ENCODE measurements at regions not wholly inside any gene's neighbourhood (a gene's known extent, or its start where the extent isn't known, plus 50 kb on each side); places are given as distances from the start of the nearest gene placed in this dataset.

- no peaks in the 10 kb centered on the region for H3K9me3 ChIP-seq (ENCODE audit: control insufficient read depth, insufficient read depth, low read length)
- no peak overlapping the region for H3K27ac ChIP-seq (ENCODE audit: low read length)
- no peaks in the 10 kb centered on the region for H3K4me1 ChIP-seq (ENCODE audit: control insufficient read depth, insufficient read depth, low read length)
- no peak for DNase-seq (ENCODE audit: low read depth, low spot score)
- no CpG with 5 or more reads among the region's 2 CpGs for WGBS (ENCODE audit: insufficient coverage, insufficient read length)
- no peaks in the 10 kb centered on the region for H3K27me3 ChIP-seq (ENCODE audit: control insufficient read depth, insufficient read depth, low read length)
- H3K4me3 ChIP-seq (ENCODE audit: low read length), result no peak overlapping the region
- H3K36me3 ChIP-seq (ENCODE audit: control insufficient read depth, insufficient read depth, low read length), result no peaks in the 10 kb centered on the region
Observed at GRCh38 chr15:57821826-57822225, 115.3 kb downstream of the POLR2M start.

- WGBS (ENCODE audit: insufficient coverage, insufficient read length), result no CpG with 5 or more reads among the region's 6 CpGs
- Histone ChIP-seq H3K27me3 (ENCODE audit: control insufficient read depth, insufficient read depth, low read length) (no peaks in the 10 kb centered on the region), H3K4me3 (ENCODE audit: low read length) (no peak overlapping the region), H3K27ac (ENCODE audit: low read length) (no peak overlapping the region), H3K4me1 (ENCODE audit: control insufficient read depth, insufficient read depth, low read length) (no peaks in the 10 kb centered on the region), H3K36me3 (ENCODE audit: control insufficient read depth, insufficient read depth, low read length) (no peaks in the 10 kb centered on the region), H3K9me3 (ENCODE audit: control insufficient read depth, insufficient read depth, low read length) (no peaks in the 10 kb centered on the region)
- DNase-seq (ENCODE audit: low read depth, low spot score), result no peak
Observed at GRCh38 chr15:57823325-57823882, 116.9 kb downstream of the POLR2M start.

GRCh38 chr15:57824186-57824585, 117.7 kb downstream of the POLR2M start:
- Histone ChIP-seq H3K9me3 (ENCODE audit: control insufficient read depth, insufficient read depth, low read length) (no peaks in the 10 kb centered on the region), H3K4me3 (ENCODE audit: low read length) (no peak overlapping the region), H3K27ac (ENCODE audit: low read length) (no peak overlapping the region), H3K27me3 (ENCODE audit: control insufficient read depth, insufficient read depth, low read length) (no peaks in the 10 kb centered on the region), H3K4me1 (ENCODE audit: control insufficient read depth, insufficient read depth, low read length) (no peaks in the 10 kb centered on the region), H3K36me3 (ENCODE audit: control insufficient read depth, insufficient read depth, low read length) (no peaks in the 10 kb centered on the region)
- WGBS (ENCODE audit: insufficient coverage, insufficient read length), result no CpG with 5 or more reads among the region's 3 CpGs
- no peak for DNase-seq (ENCODE audit: low read depth, low spot score)

- Histone ChIP-seq H3K27ac (ENCODE audit: low read length) (no peak overlapping the region), H3K4me3 (ENCODE audit: low read length) (no peak overlapping the region), H3K36me3 (ENCODE audit: control insufficient read depth, insufficient read depth, low read length) (no peaks in the 10 kb centered on the region), H3K4me1 (ENCODE audit: control insufficient read depth, insufficient read depth, low read length) (no peaks in the 10 kb centered on the region), H3K27me3 (ENCODE audit: control insufficient read depth, insufficient read depth, low read length) (no peaks in the 10 kb centered on the region), H3K9me3 (ENCODE audit: control insufficient read depth, insufficient read depth, low read length) (no peaks in the 10 kb centered on the region)
- DNase-seq (ENCODE audit: low read depth, low spot score), result no peak
- WGBS (ENCODE audit: insufficient coverage, insufficient read length), result no CpG with 5 or more reads among the region's 5 CpGs
Observed at GRCh38 chr15:57827021-57827420, 120.5 kb downstream of the POLR2M start.

GRCh38 chr15:57827971-57828370, 121.5 kb downstream of the POLR2M start:
- Histone ChIP-seq H3K9me3 (ENCODE audit: control insufficient read depth, insufficient read depth, low read length) (no peaks in the 10 kb centered on the region), H3K27me3 (ENCODE audit: control insufficient read depth, insufficient read depth, low read length) (no peaks in the 10 kb centered on the region), H3K27ac (ENCODE audit: low read length) (no peak overlapping the region), H3K4me3 (ENCODE audit: low read length) (no peak overlapping the region), H3K4me1 (ENCODE audit: control insufficient read depth, insufficient read depth, low read length) (no peaks in the 10 kb centered on the region), H3K36me3 (ENCODE audit: control insufficient read depth, insufficient read depth, low read length) (no peaks in the 10 kb centered on the region)
- no peak for DNase-seq (ENCODE audit: low read depth, low spot score)
- whole genome bisulfite sequencing (ENCODE audit: insufficient coverage, insufficient read length), result no CpG with 5 or more reads among the region's 2 CpGs

- WGBS (ENCODE audit: insufficient coverage, insufficient read length), result no CpG with 5 or more reads among the region's 1 CpG
- Histone ChIP-seq H3K4me1 (ENCODE audit: control insufficient read depth, insufficient read depth, low read length) (no peaks in the 10 kb centered on the region), H3K36me3 (ENCODE audit: control insufficient read depth, insufficient read depth, low read length) (no peaks in the 10 kb centered on the region), H3K9me3 (ENCODE audit: control insufficient read depth, insufficient read depth, low read length) (no peaks in the 10 kb centered on the region), H3K27ac (ENCODE audit: low read length) (no peak overlapping the region), H3K27me3 (ENCODE audit: control insufficient read depth, insufficient read depth, low read length) (no peaks in the 10 kb centered on the region), H3K4me3 (ENCODE audit: low read length) (no peak overlapping the region)
- no peak for DNase-seq (ENCODE audit: low read depth, low spot score)
Observed at GRCh38 chr15:57832183-57832582, 125.7 kb downstream of the POLR2M start.

GRCh38 chr15:57835119-57835518, 128.6 kb downstream of the POLR2M start:
- no peak overlapping the region for H3K27ac ChIP-seq (ENCODE audit: low read length)
- H3K4me3 ChIP-seq (ENCODE audit: low read length), result no peak overlapping the region
- no peaks in the 10 kb centered on the region for H3K27me3 ChIP-seq (ENCODE audit: control insufficient read depth, insufficient read depth, low read length)
- no peaks in the 10 kb centered on the region for H3K4me1 ChIP-seq (ENCODE audit: control insufficient read depth, insufficient read depth, low read length)
- H3K9me3 ChIP-seq (ENCODE audit: control insufficient read depth, insufficient read depth, low read length), result no peaks in the 10 kb centered on the region
- no CpG with 5 or more reads among the region's 3 CpGs for WGBS (ENCODE audit: insufficient coverage, insufficient read length)
- H3K36me3 ChIP-seq (ENCODE audit: control insufficient read depth, insufficient read depth, low read length), result no peaks in the 10 kb centered on the region
- no peak for DNase-seq (ENCODE audit: low read depth, low spot score)

GRCh38 chr15:57849317-57849716, 142.8 kb downstream of the POLR2M start:
- Histone ChIP-seq H3K27me3 (ENCODE audit: control insufficient read depth, insufficient read depth, low read length) (no peaks in the 10 kb centered on the region), H3K4me1 (ENCODE audit: control insufficient read depth, insufficient read depth, low read length) (no peaks in the 10 kb centered on the region), H3K9me3 (ENCODE audit: control insufficient read depth, insufficient read depth, low read length) (no peaks in the 10 kb centered on the region), H3K4me3 (ENCODE audit: low read length) (no peak overlapping the region), H3K36me3 (ENCODE audit: control insufficient read depth, insufficient read depth, low read length) (no peaks in the 10 kb centered on the region), H3K27ac (ENCODE audit: low read length) (no peak overlapping the region)
- no CpG with 5 or more reads among the region's 5 CpGs for WGBS (ENCODE audit: insufficient coverage, insufficient read length)
- DNase-seq (ENCODE audit: low read depth, low spot score), result no peak

- H3K4me3 ChIP-seq (ENCODE audit: low read length), result no peak overlapping the region
- H3K27me3 ChIP-seq (ENCODE audit: control insufficient read depth, insufficient read depth, low read length), result no peaks in the 10 kb centered on the region
- H3K27ac ChIP-seq (ENCODE audit: low read length), result no peak overlapping the region
- DNase-seq (ENCODE audit: low read depth, low spot score), result no peak
- no peaks in the 10 kb centered on the region for H3K36me3 ChIP-seq (ENCODE audit: control insufficient read depth, insufficient read depth, low read length)
- no peaks in the 10 kb centered on the region; the same call in 1 of the 2 replicates for H3K9me3 ChIP-seq (ENCODE audit: control insufficient read depth, insufficient read depth, low read length)
- no peaks in the 10 kb centered on the region for H3K4me1 ChIP-seq (ENCODE audit: control insufficient read depth, insufficient read depth, low read length)
Observed at GRCh38 chr15:57854531-57854930, 148.0 kb downstream of the POLR2M start.

GRCh38 chr15:57857871-57858270, 151.4 kb downstream of the POLR2M start:
- Histone ChIP-seq H3K27ac (ENCODE audit: low read length) (no peak overlapping the region), H3K36me3 (ENCODE audit: control insufficient read depth, insufficient read depth, low read length) (no peaks in the 10 kb centered on the region), H3K27me3 (ENCODE audit: control insufficient read depth, insufficient read depth, low read length) (no peaks in the 10 kb centered on the region), H3K4me3 (ENCODE audit: low read length) (no peak overlapping the region), H3K4me1 (ENCODE audit: control insufficient read depth, insufficient read depth, low read length) (no peaks in the 10 kb centered on the region), H3K9me3 (ENCODE audit: control insufficient read depth, insufficient read depth, low read length) (no peaks in the 10 kb centered on the region; the same call in 1 of the 2 replicates)
- WGBS (ENCODE audit: insufficient coverage, insufficient read length), result no CpG with 5 or more reads among the region's 1 CpG
- DNase-seq (ENCODE audit: low read depth, low spot score), result no peak

GRCh38 chr15:57859130-57859685, 152.7 kb downstream of the POLR2M start:
- no peaks in the 10 kb centered on the region for H3K4me1 ChIP-seq (ENCODE audit: control insufficient read depth, insufficient read depth, low read length)
- no CpG with 5 or more reads among the region's 2 CpGs for WGBS (ENCODE audit: insufficient coverage, insufficient read length)
- no peak overlapping the region for H3K4me3 ChIP-seq (ENCODE audit: low read length)
- no peaks in the 10 kb centered on the region for H3K27me3 ChIP-seq (ENCODE audit: control insufficient read depth, insufficient read depth, low read length)
- H3K9me3 ChIP-seq (ENCODE audit: control insufficient read depth, insufficient read depth, low read length), result no peaks in the 10 kb centered on the region; the same call in 1 of the 2 replicates
- no peak for DNase-seq (ENCODE audit: low read depth, low spot score)
- no peak overlapping the region for H3K27ac ChIP-seq (ENCODE audit: low read length)
- H3K36me3 ChIP-seq (ENCODE audit: control insufficient read depth, insufficient read depth, low read length), result no peaks in the 10 kb centered on the region

Data from iPS DF 6.9 (cell line).